Bone marrow (tissue), 2 donors: ENCODE measurements at regions not wholly inside any gene's neighbourhood (a gene's known extent, or its start where the extent isn't known, plus 50 kb on each side); places are given as distances from the start of the nearest gene placed in this dataset.
"Not testable (repeated sequence)": the region's sequence is repeated elsewhere in the genome, so short reads cannot be mapped to it uniquely, and the experiment has no call there.

ENCODE experiments used
- DNase-seq, 2 donors: peaks; one replicate each; lab custom pipeline; 2025; lab: John Stamatoyannopoulos, UW

GRCh38 chr12:67535176-67535575 lies 113.4 kb upstream of the DYRK2 start:
- no peak for DNase-seq

- DNase-seq, result no peak
These were observed 112.6 kb upstream of the DYRK2 start for GRCh38 chr12:67535971-67536370.

GRCh38 chr12:67539329-67539728 lies 109.2 kb upstream of the DYRK2 start:
- DNase-seq, result no peak

GRCh38 chr12:67539946-67540345 lies 108.6 kb upstream of the DYRK2 start:
- no peak for DNase-seq

- DNase-seq, result no peak
These were observed 107.5 kb upstream of the DYRK2 start for GRCh38 chr12:67540920-67541624.

- no peak for DNase-seq
These were observed 106.9 kb upstream of the DYRK2 start for GRCh38 chr12:67541625-67541991.

- DNase-seq, result no peak
These were observed 105.3 kb upstream of the DYRK2 start for GRCh38 chr12:67543021-67543770.

GRCh38 chr12:67545298-67545697 lies 103.2 kb upstream of the DYRK2 start:
- DNase-seq, result no peak

- no peak for DNase-seq
These were observed 101.8 kb upstream of the DYRK2 start for GRCh38 chr12:67546746-67547145.

GRCh38 chr12:67555075-67555717 lies 93.3 kb upstream of the DYRK2 start:
- DNase-seq, result not testable (repeated sequence)

GRCh38 chr12:67558775-67559174 lies 89.8 kb upstream of the DYRK2 start:
- no peak for DNase-seq

GRCh38 chr12:67559751-67560150 lies 88.8 kb upstream of the DYRK2 start:
- no peak for DNase-seq

GRCh38 chr12:67562513-67563287 lies 85.8 kb upstream of the DYRK2 start:
- DNase-seq, result no peak

- DNase-seq, result no peak
These were observed 80.5 kb upstream of the DYRK2 start for GRCh38 chr12:67568055-67568454.

- DNase-seq, result no peak
These were observed 76.1 kb upstream of the DYRK2 start for GRCh38 chr12:67572492-67572891.

GRCh38 chr12:67573566-67573965 lies 75.0 kb upstream of the DYRK2 start:
- no peak for DNase-seq

- no peak for DNase-seq
These were observed 69.4 kb upstream of the DYRK2 start for GRCh38 chr12:67578976-67579661.

GRCh38 chr12:67579662-67580003 lies 68.9 kb upstream of the DYRK2 start:
- no peak for DNase-seq

GRCh38 chr12:67582238-67582834 lies 66.2 kb upstream of the DYRK2 start:
- no peak for DNase-seq

GRCh38 chr12:67582844-67583243 lies 65.7 kb upstream of the DYRK2 start:
- DNase-seq, result no peak

- DNase-seq, result no peak
These were observed 61.6 kb upstream of the DYRK2 start for GRCh38 chr12:67586951-67587350.

GRCh38 chr12:67589078-67589477 lies 59.5 kb upstream of the DYRK2 start:
- no peak for DNase-seq
